ENCODE measurements at regions not wholly inside any gene's neighbourhood (a gene's known extent, or its start where the extent isn't known, plus 50 kb on each side); places are given as distances from the start of the nearest gene placed in this dataset.

GRCh38 chr17:77479372-77480198 is 338.8 kb downstream of the SEC14L1 start:
- peak; percentile 85 for DNase-seq

GRCh38 chr17:77480199-77480508 is 339.4 kb downstream of the SEC14L1 start:
- DNase-seq: no peak

GRCh38 chr17:77480509-77481215 is 339.9 kb downstream of the SEC14L1 start:
- no peak for DNase-seq

- no peak for DNase-seq
Measured at GRCh38 chr17:77481476-77482374, 341.0 kb downstream of the SEC14L1 start.

GRCh38 chr17:77482375-77483127 is 341.8 kb downstream of the SEC14L1 start:
- no peak for DNase-seq

- no peak for DNase-seq
Measured at GRCh38 chr17:77483128-77483598, 342.4 kb downstream of the SEC14L1 start.

- no peak for DNase-seq
Measured at GRCh38 chr17:77484111-77484510, 343.3 kb downstream of the SEC14L1 start.

- no peak for DNase-seq
Measured at GRCh38 chr17:77485089-77485833, 344.5 kb downstream of the SEC14L1 start.

GRCh38 chr17:77487211-77487629 is 346.5 kb downstream of the SEC14L1 start:
- DNase-seq: no peak

GRCh38 chr17:77487677-77488530 is 347.1 kb downstream of the SEC14L1 start:
- peak; percentile 19 for DNase-seq

- peak; percentile 24 for DNase-seq
Measured at GRCh38 chr17:77488531-77489238, 347.9 kb downstream of the SEC14L1 start.

- DNase-seq: no peak
Measured at GRCh38 chr17:77489239-77489892, 348.6 kb downstream of the SEC14L1 start.

- peak; percentile 87 for DNase-seq
Measured at GRCh38 chr17:77489893-77490255, 349.1 kb downstream of the SEC14L1 start.

GRCh38 chr17:77490361-77491183 is 349.8 kb downstream of the SEC14L1 start:
- DNase-seq: peak; percentile 15

GRCh38 chr17:77491921-77492445 is 351.2 kb downstream of the SEC14L1 start:
- DNase-seq: peak; percentile 19

GRCh38 chr17:77492446-77493237 is 351.9 kb downstream of the SEC14L1 start:
- peak; percentile 20 for DNase-seq

GRCh38 chr17:77493238-77493820 is 352.6 kb downstream of the SEC14L1 start:
- DNase-seq: peak; percentile 15

Measured in right hindlimb (tissue), 1 donor.